ENCODE measurements at regions not wholly inside any gene's neighbourhood (a gene's known extent, or its start where the extent isn't known, plus 50 kb on each side); places are given as distances from the start of the nearest gene placed in this dataset.

GRCh38 chr3:95899911-95900310 lies 914.5 kb upstream of the EPHA6 start:
- TF ChIP-seq ZNF114 (CRISPR knock-in tag; IDR thresholded peaks at IDR 0.05) (no peak), NANOG (IDR thresholded peaks at IDR 0.05; ENCODE audit: borderline replicate concordance) (no peak), ZNF331 (CRISPR knock-in tag; IDR thresholded peaks at IDR 0.05; ENCODE audit: low read depth) (no peak), POLR2AphosphoS5 (IDR thresholded peaks at IDR 0.05; ENCODE audit: low read depth) (no peak), ETS1 (IDR thresholded peaks at IDR 0.05) (no peak), EZH2phosphoT487 (IDR thresholded peaks at IDR 0.05; ENCODE audit: unreplicated experiment) (no peak), EZH2 (IDR thresholded peaks at IDR 0.05; ENCODE audit: low read depth, unreplicated experiment) (no peak), STAT1 (IDR thresholded peaks at IDR 0.05; ENCODE audit: unreplicated experiment) (no peak), JUNB (IDR thresholded peaks at IDR 0.05; ENCODE audit: unreplicated experiment) (no peak), CREB1 (CRISPR knock-in tag; IDR thresholded peaks at IDR 0.05; ENCODE audit: low read depth) (no peak), CTCF (conservative IDR thresholded peaks at IDR 0.05; ENCODE audit: low read depth in 2 of 2) (no peak), ZNF462 (CRISPR knock-in tag; IDR thresholded peaks at IDR 0.05) (no peak)
- TF ChIP-seq, protein P1, sequence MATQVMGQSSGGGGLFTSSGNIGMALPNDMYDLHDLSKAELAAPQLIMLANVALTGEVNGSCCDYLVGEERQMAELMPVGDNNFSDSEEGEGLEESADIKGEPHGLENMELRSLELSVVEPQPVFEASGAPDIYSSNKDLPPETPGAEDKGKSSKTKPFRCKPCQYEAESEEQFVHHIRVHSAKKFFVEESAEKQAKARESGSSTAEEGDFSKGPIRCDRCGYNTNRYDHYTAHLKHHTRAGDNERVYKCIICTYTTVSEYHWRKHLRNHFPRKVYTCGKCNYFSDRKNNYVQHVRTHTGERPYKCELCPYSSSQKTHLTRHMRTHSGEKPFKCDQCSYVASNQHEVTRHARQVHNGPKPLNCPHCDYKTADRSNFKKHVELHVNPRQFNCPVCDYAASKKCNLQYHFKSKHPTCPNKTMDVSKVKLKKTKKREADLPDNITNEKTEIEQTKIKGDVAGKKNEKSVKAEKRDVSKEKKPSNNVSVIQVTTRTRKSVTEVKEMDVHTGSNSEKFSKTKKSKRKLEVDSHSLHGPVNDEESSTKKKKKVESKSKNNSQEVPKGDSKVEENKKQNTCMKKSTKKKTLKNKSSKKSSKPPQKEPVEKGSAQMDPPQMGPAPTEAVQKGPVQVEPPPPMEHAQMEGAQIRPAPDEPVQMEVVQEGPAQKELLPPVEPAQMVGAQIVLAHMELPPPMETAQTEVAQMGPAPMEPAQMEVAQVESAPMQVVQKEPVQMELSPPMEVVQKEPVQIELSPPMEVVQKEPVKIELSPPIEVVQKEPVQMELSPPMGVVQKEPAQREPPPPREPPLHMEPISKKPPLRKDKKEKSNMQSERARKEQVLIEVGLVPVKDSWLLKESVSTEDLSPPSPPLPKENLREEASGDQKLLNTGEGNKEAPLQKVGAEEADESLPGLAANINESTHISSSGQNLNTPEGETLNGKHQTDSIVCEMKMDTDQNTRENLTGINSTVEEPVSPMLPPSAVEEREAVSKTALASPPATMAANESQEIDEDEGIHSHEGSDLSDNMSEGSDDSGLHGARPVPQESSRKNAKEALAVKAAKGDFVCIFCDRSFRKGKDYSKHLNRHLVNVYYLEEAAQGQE (IDR thresholded peaks at IDR 0.05; ENCODE audit: unreplicated experiment), result no peak
- Histone ChIP-seq H3K79me2 (replicated peaks; ENCODE audit: insufficient read depth) (no peaks in the 10 kb centered on the region), H3K27ac (ENCODE audit: low read depth) (no peak overlapping the region), H4K20me1 (replicated peaks; ENCODE audit: insufficient read depth) (no peaks in the 10 kb centered on the region), H3F3A (replicated peaks; ENCODE audit: low read depth) (no peaks in the 10 kb centered on the region), H3K4me3 (no peak overlapping the region), H3K9me2 (ENCODE audit: insufficient read depth) (no peaks in the 10 kb centered on the region), H3K27me3 (ENCODE audit: insufficient read depth) (no peaks in the 10 kb centered on the region), H2AFZ (no peak overlapping the region), H3K36me3 (ENCODE audit: insufficient read depth) (no peaks in the 10 kb centered on the region), H3K4me1 (ENCODE audit: insufficient read depth) (no peaks in the 10 kb centered on the region), H3K4me2 (no peak overlapping the region)
- Mint-ChIP-seq H3K4me1 (no peaks in the 10 kb centered on the region), H3K27ac (no peak overlapping the region), H3K4me3 (no peak overlapping the region), H3K36me3 (ENCODE audit: low read depth) (no peaks in the 10 kb centered on the region), H3K9me3 (no peaks in the 10 kb centered on the region), H3K27me3 (ENCODE audit: insufficient read depth, low read depth, poor library complexity) (no peaks in the 10 kb centered on the region)
- ATAC-seq (no peak), DNase-seq (ENCODE audit: low spot score) (no peak)

Measured in GM23338 (cell line).